ENCODE measurements at regions not wholly inside any gene's neighbourhood (a gene's known extent, or its start where the extent isn't known, plus 50 kb on each side); places are given as distances from the start of the nearest gene placed in this dataset.

DNA sequence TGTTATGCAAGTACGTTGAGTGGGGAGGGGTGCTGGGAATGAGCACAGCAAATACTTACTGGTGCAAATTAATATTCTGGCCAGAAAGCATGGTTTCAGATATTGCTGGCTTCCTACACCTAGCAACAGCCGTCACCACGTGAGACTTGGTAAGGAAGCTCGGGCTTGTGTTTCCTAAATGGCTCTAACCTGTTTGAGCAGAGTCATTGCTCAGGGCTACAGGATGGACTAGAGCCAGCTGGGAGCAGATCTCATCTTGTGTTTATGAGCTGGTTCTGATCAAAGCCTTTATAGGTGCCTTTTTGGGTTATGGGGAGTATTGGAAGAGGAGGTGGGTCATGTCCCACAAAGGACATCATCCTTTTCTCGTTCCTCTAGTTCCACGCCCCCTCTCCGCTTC is 200.3 kb downstream of the BUB3 start:
- TF ChIP-seq, protein P1, sequence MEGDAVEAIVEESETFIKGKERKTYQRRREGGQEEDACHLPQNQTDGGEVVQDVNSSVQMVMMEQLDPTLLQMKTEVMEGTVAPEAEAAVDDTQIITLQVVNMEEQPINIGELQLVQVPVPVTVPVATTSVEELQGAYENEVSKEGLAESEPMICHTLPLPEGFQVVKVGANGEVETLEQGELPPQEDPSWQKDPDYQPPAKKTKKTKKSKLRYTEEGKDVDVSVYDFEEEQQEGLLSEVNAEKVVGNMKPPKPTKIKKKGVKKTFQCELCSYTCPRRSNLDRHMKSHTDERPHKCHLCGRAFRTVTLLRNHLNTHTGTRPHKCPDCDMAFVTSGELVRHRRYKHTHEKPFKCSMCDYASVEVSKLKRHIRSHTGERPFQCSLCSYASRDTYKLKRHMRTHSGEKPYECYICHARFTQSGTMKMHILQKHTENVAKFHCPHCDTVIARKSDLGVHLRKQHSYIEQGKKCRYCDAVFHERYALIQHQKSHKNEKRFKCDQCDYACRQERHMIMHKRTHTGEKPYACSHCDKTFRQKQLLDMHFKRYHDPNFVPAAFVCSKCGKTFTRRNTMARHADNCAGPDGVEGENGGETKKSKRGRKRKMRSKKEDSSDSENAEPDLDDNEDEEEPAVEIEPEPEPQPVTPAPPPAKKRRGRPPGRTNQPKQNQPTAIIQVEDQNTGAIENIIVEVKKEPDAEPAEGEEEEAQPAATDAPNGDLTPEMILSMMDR (conservative IDR thresholded peaks at IDR 0.05; ENCODE audit: low read length): no peak
- no peak for TF ChIP-seq EZH2phosphoT487 (IDR thresholded peaks at IDR 0.05; ENCODE audit: borderline replicate concordance)
